ENCODE measurements at regions not wholly inside any gene's neighbourhood (a gene's known extent, or its start where the extent isn't known, plus 50 kb on each side); places are given as distances from the start of the nearest gene placed in this dataset.
A peak's percentile ranks its signal among the peaks of the same experiment; 100 is the strongest.
"Not testable (repeated sequence)": the region's sequence is repeated elsewhere in the genome, so short reads cannot be mapped to it uniquely, and the experiment has no call there.

DNA sequence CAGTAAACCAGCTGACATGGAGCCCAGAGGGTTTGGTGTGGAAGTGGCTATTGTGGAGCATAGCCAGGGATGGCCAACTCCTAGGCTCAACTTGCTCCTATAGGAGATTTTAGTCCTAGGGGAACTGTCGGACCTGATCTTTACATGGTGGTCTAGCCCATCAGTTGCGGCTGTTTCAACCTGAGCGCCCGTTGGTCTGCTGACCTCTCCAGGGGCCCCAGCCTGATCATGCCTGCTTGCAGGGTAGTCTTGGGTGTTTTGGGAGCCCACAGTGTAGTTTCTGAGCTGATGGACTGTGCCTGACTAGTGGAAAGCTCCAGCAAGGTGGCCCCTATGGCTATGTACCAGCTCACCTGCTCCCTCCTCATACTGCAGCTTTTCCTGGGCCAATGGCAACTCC lies 597.0 kb downstream of the IQCM start:
- ATAC-seq (no peak), DNase-seq (no peak)
- intact Hi-C loops (cut with DNase I), result no loop called here

DNA sequence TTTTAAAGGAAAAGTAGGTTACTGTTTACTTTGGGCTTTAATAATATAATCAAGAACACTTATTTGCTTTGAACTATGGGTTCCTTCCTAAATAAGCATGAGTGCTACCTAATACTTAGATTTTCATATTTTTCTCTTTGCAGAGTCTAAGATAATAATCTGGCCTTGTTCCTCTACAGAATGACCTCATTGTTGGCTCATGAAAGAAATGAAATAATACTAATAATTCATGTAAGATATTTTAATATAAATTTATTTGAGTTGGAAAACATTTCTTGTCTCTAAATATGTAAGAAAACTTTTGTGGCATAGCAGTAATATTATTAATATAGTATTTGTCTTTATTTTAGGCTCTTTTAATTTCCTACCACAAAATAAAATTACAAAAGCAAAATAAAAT lies 601.3 kb downstream of the IQCM start:
- ATAC-seq (no peak), DNase-seq (no peak)
- intact Hi-C loops (cut with DNase I), result no loop called here

DNA sequence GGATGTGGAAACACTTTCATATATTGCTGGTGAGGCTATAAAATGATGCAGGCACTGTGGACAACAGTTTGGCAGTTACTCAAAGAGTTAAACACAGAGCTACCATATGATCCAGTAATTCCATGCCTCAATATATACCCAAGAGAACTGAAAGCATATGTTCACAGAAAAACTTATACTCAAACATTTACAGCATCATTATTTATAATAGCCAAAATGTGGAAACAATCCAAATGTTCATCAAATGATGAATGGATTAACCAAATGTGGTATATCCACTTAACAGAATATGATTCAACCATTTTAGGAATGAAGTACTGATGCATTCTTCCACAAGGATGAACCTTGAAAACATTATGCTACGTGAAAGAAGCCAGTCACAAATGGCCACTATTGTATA lies 603.8 kb downstream of the IQCM start:
- intact Hi-C loops (cut with DNase I), result no loop called here
- DNase-seq (no peak), ATAC-seq (no peak)

DNA sequence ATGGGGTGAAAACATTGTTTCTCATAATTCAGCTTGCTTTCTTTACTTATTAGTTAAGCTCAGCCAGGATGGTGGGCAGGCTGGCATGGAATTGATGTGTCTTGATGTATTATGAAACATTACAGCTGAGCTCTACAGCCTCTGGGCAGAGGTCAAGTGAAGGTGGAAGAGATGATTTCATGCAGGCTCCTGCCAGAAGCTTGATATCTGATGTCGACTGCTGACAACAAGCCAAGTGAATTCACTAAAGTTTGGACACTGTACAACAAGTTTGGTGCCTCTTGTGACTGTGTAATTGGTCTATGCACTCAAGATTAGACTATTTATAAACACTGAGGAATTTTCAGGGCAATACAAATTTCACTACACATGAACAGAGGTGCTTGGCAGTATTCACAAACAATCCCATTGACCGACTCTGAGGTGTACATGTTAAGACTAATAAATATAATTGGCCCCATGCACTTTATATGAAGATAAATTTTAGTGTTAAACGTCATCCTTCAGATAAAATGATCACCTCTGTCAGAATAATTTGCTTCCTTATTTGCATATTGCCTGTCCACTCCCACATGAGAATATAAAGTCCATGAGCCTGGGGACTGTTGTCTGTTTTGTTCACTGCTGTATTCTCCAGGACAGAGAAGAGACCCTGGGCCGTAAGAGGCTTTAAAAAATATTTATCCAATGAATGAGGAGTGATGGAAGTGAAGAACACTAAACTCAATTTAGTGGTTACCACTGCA lies 612.2 kb downstream of the IQCM start:
- DNase-seq, result peak; percentile 33
- ATAC-seq, result peak; percentile 96 to 98
- intact Hi-C loops (cut with DNase I), result no loop called here

DNA sequence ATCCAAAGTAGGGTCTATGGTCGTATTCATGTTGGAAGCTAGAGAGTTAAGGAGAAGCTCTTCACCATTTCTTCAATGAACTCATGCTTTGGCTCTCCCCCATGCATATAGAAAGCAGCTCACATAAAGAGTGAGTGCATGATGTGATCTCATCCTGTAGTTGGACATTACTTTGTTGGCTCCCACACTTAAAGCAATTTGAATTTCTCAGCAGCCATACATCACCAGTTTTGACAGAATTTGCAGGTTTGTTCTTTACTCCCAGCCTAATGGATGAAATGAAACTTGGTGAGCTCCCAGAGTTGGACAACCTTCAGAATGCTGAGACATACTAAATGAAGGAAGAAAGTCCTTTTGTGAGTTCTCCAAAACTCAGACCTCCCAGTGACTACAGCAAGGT lies 613.5 kb downstream of the IQCM start:
- DNase-seq, result no peak
- intact Hi-C loops (cut with DNase I), result no loop called here
- ATAC-seq, result no peak

DNA sequence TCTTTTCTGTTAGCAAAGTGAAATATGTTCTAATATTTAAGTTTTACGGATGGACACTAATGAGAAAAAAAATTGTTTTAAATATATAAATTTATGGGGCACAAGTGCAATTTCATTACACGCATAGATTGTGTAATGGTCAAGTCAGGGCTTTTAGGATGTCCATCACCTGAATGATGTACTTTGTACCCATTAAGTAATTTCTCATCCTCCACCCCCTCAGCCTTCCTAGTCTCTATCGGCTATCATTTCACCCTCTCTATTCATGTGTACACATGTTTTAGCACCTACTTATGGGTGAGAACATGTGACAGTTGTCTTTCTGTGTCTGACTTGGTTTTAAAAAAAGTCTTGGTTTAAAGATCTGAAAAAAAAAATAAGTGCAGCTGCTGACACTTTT lies 616.0 kb downstream of the IQCM start:
- DNase-seq, result no peak
- intact Hi-C loops (cut with DNase I), result no loop called here
- no peak for ATAC-seq

DNA sequence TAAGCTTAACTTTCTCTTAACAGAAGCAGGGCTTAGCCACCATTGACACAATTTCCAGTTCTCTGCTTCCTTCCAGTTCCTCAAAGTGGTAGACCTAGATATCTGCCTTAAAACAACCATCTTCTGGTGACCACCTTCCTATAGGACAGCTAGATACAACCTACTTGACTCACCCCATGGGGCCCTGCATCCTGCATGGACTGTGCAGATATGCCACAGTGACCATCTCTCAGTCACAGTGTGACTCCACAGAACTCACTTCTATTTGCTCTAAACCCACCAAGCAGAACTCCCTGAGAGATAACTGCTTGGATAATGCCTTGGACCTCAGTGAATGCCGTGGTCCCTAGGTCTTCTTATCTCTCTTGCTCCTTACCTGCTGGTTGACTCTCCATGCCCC lies 621.6 kb downstream of the IQCM start:
- ATAC-seq (no peak), DNase-seq (no peak)
- intact Hi-C loops (cut with DNase I), result no loop called here

DNA sequence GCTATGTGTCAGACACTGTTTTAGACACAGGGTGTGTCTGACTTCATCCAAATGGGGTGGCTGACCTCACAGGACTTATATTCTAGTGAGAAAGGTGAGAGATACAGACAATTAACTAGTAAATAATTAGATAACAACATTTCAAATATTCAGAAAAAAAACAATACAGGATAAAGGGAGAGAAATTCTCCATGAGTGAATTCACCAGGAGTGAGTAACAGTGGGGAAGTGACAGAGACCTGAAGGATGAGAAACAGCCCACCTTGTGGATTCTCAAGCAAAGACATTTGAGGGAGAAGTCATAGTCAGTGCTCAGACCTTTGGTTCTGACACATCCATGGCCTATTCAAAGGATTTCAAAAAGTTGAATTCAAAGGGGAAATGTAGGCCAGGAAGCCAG lies 627.9 kb downstream of the IQCM start:
- no peak for ATAC-seq
- intact Hi-C loops (cut with DNase I), result no loop called here

DNA sequence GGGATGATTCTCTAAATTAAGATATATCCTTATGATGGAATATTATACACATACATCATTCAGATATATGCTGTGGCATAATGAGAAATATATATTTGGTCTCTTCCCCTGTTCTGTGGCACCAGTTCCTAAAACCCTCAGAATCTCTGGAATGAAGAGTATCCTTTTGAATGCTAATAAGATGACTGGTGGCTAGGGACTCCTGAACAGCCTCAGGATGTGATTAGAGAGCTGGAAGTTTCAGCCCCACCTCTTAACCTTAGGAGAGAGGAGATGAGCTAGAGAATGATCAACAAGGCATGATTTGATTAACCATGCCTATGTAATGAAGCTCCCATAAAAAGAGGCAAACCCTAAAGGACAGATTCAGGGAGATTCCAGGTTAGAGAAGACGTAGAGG lies 632.0 kb downstream of the IQCM start:
- ATAC-seq, result no peak
- intact Hi-C loops (cut with DNase I), result no loop called here

More for the DNA sequence above, 627.9 kb downstream of the IQCM start:
- no peak for DNase-seq

DNA sequence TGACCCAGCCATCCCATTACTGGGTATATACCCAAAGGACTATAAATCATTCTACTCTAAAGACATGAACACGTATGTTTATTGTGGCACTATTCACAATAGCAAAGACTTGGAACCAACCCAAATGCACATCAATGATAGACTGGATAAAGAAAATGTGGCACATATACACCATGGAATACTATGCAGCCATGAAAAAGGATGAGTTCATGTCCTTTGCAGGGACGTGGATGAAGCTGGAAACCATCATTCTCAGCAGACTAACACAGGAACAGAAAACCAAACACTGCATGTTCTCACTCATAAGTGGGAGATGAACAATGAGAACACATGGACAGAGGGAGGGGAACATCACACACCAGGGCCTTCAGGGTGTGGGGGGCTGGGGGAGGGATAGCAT lies 634.2 kb downstream of the IQCM start:
- intact Hi-C loops (cut with DNase I); DNase-seq; ATAC-seq: not testable (repeated sequence)

More for the DNA sequence above, 632.0 kb downstream of the IQCM start:
- no peak for DNase-seq

DNA sequence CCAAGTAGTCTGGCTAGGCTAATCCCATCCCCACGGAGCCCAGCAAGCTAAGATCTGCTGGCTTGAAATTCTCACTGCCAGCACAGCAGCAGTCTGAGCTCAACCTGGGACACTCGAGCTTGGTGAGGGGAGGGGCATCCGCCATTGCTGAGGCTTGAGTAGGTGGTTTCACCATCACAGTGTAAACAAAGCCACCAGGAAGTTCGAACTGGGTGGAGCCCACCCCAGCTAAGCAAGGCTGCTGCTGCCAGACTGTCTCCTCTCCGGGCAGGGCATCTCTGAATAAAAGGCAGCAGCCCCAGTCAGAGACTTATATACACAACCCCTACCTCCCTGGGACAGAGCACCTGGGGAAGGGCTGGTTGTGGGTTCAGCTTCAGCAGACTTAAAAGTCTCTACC lies 639.6 kb downstream of the IQCM start:
- intact Hi-C loops (cut with DNase I), result no loop called here
- no peak for ATAC-seq
- no peak for DNase-seq

DNA sequence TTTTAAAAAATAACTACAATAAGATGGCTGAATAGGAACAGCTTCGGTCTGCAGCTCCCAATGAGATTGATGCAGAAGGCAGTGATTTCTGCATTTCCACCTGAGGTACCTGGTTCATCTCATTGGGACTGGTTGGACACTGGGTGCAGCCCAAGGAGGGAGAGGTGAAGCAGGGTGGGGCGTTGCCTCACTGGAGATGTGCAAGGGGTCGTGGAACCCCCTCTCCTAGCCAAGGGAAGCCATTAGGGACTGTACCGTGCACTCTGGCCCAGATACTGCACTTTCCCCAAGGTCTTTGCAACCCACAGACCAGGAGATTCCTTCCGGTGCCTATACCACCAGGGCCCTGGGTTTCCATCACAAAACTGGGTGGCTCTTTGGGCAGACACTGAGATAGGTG lies 640.1 kb downstream of the IQCM start:
- no peak for DNase-seq
- ATAC-seq, result no peak
- intact Hi-C loops (cut with DNase I), result no loop called here

DNA sequence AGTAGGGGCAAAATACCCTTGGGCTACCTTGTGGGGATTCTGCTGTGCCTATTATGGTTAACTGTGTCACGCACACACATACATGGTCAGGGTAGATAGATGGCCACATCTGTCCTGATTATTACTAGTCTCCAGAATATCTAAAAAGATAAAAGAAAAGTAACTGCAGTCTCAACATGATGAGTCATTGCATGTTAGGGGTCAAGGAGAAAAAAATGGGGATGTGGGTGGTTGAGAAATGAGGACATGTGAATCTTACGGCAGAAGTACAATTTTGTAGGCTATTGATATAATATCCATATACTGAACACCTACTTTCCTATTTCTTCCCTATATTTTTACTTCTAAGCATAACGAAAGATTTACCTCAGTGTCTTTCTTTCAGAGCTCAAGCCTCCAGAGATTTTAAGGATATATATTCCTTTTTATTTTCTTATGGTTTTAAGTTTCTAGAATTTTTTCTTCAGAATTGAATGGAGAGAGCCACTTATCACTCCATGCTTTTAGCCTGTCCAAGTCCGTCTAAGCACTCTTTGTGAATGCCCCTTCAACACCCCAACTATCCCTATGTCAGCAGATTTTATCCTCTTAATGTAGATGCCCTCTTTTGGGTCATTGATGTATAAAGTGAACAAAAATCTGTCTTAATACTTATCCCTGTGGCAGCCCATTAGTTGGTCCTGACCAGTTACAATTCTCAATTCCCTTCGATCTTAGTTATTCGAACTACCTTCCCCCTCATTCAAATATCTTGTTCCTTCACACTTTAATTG lies 642.2 kb downstream of the IQCM start:
- intact Hi-C loops (cut with DNase I), result no loop called here
- ATAC-seq, result no peak
- no peak for DNase-seq

DNA sequence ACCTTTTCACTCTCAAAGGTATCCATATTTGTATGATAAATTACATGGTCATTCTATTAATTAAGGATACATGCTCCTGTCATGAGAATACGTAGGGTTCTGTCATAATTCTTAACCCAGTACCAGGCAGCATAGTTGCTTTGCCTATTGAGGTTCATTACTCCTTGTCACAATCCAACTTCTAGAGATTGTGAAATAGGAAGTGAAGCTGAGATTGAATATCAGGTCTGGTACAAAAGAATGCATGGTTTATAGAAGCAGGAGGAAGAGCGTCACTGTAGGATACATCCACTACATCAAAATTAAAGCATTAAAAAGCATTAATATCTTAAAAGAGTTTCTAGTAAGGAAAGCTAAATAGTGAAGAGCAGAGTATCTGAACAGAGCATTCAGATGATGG lies 647.0 kb downstream of the IQCM start:
- no peak for DNase-seq
- intact Hi-C loops (cut with DNase I), result no loop called here
- ATAC-seq, result no peak

DNA sequence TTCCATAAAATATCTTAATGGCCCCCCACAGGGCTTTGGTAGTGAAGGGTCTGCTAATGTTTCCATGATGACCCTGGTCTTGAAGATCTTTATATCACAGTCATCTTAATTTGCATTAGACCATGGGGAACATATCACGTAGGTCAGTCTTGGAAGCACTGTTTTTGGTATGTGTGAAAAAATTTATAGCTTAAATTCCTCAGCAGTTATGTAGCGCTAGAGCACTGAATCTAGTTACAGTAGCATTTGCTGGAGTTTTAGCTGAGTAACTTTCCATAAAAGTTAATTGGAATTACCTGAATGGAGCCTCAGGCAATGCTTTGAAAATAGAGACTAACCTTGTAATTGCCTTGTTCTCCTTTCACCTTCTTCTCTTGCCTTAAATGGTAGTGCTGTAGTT lies 648.8 kb downstream of the IQCM start:
- intact Hi-C loops (cut with DNase I), result no loop called here
- ATAC-seq (no peak), DNase-seq (no peak)

DNA sequence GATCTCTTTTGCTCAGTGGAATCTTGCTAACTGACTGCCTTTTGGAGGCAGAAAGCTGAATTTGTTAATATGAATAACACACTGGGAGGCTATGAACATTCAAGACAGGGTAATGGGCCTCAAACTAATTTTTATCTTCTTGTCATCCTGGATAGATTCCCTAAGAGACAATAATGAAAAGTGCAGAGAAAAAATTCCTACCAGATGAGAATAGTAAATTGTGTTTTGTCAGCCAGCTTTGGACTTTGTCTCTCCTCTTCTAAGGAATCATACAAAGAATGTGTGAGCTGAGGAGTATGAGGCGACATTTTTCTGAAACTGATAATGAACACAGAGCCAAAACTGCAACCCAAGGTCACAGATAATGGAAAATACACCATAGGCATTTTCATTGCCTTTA lies 649.3 kb downstream of the IQCM start:
- DNase-seq, result no peak
- ATAC-seq, result no peak
- intact Hi-C loops (cut with DNase I), result no loop called here

DNA sequence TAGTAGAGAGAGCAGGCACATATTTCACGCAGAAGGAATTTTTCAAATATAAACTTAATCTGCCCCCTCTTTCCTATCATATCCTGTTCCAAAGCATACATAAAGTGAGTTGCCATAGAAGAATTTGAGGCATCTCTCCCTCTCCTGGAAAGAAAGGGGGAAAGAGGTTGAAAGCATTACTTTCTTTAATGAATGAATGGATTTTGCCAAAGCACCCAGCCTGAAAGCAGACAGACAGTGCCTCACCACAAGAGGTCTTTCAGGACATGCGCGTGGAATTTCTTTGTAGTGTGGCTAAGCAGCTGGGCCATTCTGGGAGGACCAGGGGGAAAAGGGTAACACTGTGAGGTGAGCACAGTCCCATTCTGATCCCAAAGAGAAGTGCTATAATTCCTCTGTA lies 651.4 kb downstream of the IQCM start:
- intact Hi-C loops (cut with DNase I), result no loop called here
- peak in 1 of 2 donors; percentile 19 for ATAC-seq
- DNase-seq, result no peak

DNA sequence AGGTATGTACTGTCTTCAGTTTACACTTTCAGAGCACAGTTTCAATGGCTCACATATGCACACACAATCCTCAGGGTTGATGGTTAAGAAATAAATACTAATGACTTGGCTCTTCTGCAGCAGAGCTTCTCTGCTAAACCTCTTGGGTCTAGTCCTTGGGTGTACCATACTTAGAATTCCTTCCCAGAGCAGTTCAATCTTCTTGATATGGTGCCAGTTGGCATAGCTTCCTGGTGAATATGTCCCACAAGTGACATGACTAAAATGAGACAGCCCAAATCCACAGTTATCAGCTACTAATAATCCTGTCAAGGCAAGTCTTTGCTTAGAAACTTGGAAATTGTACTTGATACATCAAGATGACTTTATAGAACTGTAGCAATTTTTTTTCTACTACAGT lies 654.4 kb downstream of the IQCM start:
- ATAC-seq, result peak; percentile 65 to 73
- intact Hi-C loops (cut with DNase I), result no loop called here
- no peak for DNase-seq

DNA sequence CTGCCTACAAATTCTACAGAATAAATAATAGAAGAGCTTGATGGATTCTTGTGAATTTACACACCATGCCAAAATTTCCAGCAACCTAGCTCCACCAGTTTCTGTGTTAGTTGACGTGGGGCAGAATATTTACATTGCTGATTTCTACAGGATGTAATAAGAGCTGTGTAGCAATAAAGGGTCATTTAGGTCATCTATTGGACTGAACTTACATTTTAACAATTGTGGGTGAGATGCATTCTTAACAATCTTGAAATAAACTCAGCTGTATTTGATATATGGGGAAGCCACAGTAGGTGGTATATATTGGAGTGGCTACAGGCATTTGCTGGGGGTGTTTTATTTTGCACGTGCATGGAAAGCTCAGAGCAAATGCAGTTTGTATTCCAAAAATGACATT lies 655.3 kb downstream of the IQCM start:
- intact Hi-C loops (cut with DNase I), result no loop called here
- no peak for ATAC-seq

DNA sequence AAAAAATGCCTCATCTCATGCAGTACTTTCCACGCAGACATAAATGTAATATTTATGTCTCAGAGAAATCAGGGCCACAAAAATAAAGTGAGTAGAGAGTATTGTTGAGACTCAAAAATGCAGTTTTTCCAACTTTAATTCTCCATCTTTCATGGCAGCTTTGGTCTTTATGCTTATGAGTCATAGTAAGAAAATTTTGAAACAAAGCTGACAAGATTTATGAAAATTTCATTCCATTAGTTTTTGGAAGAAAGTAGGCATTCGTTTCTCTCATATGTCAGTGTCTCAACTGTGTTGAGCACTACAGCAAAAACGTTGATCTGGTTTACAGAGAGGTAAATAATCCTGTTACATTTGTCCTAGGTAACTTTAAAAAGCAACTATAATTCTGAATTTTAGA lies 656.8 kb downstream of the IQCM start:
- DNase-seq (no peak), ATAC-seq (no peak)
- intact Hi-C loops (cut with DNase I), result no loop called here

More for the DNA sequence above, 655.3 kb downstream of the IQCM start:
- no peak for DNase-seq

DNA sequence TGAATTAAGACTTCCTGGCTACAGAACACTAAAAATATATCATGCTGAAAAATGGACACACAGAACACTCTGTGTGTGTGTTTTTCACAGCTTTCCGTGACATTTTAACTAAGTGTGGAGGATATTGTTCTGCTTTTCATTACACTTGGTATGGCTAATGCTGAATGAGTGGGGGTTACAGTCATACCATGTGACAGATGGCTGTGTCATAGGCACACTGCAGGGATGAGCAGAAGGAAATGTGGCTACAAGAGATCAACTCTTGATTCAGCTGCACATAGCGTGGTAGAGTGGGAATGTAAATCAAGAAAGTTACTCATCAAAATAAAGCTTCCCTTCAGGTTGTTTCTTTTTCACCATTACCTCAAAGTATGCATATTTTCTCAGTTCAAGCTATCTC lies 669.8 kb downstream of the IQCM start:
- ATAC-seq, result no peak
- intact Hi-C loops (cut with DNase I), result no loop called here
- no peak for DNase-seq

All from left cardiac atrium (tissue), 4 donors.